Eye (tissue), 1 donor: ENCODE measurements at regions not wholly inside any gene's neighbourhood (a gene's known extent, or its start where the extent isn't known, plus 50 kb on each side); places are given as distances from the start of the nearest gene placed in this dataset.
"Not testable (repeated sequence)": the region's sequence is repeated elsewhere in the genome, so short reads cannot be mapped to it uniquely, and the experiment has no call there.

Source experiments
- DNase-seq: peaks from one replicate; pipeline ENCODE4 v3.0.0-alpha.2; 2015

DNA sequence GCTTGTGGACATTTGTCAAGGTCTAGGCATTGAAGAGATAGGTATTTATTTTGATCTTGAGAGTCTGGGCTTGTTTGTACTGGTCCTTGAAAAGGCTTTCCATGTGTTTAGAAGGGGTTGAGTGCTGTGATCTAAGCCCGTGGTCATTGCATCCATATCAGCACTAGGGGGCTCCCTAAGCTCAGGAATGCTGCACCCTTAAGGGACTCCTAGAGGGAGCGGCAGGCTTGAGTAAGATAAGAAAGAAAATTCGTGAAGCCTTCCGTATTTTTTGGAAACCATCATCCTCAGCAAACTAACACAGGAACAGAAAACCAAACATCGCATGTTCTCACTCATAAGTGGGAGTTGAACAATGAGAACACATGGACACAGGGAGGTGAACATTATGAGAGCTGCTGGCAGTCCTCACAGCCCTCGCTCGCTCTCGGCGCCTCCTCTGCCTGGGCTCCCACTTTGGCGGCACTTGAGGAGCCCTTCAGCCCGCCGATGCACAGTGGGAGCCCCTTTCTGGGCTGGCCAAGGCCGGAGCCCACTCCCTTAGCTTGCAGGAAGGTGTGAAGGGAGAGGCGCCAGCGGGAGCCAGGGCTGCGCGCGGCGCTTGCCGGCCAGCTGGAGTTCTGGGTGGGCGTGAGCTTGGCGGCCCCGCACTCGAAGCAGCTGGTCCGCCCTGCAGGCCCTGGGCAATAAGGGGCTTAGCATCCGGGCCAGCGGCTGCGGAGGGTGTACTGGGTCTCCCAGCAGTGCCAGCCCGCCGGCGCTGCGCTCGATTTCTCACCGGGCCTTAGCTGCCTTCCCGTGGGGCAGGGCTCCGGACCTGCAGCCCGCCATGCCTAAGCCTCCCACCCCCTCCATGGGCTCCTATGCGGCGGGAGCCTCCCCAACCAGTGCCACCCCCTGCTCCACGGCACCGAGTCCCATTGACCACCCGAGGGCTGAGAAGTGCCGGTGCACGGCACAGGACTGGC is 201.2 kb upstream of the PCDH18 start:
- DNase-seq = not testable (repeated sequence)

DNA sequence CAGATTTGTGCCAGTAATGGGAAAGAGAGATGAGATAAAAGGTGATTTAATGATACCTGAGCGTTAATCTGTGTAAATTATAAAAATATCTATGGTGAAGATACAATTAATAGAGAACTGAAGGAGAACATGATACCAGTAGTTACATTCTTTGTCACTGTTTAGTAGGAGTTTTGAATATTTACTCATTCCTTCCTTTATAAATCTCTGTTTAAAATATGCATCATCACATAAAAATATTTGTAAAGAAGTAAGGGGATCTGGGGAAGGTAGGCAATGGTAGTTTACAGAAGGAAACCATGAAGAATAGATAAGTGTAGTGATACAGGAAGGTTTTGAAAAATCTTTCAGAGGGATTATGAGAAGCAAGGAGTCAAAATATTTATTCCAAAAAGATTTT is 190.6 kb upstream of the PCDH18 start:
- no peak for DNase-seq

DNA sequence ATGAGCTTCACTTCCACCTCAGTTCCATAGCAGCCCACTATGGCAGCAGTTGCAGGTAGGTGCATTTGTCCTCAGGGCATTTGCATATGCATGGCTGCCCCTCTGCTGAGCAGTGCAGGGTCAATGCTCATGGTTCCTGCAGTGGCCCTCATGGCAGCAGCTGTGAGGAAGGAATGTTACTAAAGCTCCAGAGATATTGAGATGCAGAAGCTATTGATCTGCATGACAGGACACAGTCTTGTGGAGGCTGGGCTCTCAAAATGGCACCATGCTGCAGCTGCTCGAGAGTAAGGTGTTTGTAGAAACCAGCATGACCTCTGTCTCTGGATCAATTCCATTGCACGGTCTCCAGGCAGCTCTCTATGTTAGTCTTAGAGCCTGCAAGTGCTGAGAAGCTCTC is 179.2 kb upstream of the PCDH18 start:
- no peak for DNase-seq

DNA sequence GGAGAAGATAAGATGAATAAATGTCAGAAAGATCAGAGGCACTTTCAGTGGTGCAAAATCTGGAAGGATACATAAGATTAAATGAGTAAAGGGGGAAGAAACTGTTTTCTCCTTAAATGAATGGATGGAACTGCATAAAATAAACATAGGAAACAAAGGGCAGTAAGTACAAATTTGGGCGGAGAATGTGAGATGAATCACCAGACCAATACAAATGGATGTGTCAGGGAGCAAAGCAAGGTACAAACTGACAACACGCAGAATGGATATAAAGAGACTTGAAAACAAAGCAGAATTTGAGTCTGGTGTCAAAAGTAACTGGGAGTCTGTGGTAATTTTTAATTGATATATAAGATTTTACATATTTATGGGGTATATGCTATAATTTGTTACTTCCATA is 175.3 kb upstream of the PCDH18 start:
- no peak for DNase-seq

DNA sequence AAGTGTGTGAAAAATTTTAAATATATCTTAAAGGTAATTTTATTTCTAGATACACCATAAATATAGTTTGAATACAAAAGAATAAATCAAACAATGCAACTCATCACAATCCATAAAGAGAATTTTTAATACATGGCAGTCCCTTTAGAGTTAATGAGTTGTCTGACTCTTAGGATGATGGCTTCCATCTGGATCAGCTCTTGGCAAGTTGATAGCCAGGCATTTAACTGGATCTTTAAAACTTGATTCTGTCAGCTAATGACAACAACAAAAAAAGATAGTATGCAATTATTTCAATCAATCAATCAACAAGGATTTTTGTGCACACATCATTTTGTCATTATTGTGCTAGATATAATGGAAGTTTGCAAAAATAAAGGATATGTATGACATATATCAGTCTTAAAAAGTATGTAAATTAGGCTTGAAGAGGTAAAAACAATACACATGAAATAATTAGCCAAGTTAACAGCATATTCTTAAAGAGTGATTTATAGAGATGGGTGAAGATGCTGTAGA is 174.9 kb upstream of the PCDH18 start:
- DNase-seq = no peak

DNA sequence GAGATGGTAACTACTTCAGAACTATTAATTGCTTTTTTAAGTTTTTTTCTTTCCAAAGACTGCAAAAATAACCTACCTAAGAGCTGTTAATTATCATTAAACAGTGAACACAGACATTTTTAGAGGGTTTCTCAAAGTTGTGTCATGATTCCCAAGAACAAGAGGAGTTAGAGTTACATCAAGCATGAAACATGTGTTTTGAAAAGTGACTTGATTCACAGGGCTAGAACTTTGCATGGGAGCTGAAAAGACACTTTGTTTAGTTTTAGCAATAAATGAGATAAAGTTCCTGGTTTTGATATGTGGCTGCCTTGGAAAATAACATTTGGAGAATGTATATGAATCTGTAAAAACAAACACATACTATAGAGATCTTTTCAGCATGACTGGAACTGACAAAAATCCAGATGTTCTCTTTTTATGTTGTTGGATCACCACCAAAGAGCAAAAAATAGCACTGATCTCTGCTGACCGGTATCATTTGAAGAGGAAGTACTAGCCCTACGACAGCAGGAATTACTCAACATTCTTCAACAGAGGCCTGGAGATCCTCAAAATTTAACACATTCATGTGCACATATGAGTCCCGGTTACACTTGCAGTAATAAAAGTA is 173.0 kb upstream of the PCDH18 start:
- DNase-seq = peak; percentile 68

DNA sequence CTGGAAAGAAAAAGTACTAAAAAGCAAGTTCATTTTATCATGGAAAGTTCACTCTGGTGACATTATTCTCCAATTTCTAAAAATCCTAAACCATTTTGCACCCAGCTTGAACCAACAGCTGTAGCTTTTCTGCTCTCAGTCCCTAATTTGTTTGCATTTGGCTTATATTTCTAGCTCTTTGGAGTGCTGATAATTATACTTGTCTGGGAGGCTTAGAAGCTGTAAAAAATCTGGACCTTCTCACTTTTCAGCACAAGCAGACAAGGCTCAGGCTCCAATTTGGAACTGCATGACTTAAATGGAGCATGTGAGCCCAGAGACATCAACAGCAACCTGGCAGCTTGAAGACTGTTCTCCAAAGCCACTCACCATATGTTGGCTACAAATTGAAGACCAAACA is 170.9 kb upstream of the PCDH18 start:
- no peak for DNase-seq

DNA sequence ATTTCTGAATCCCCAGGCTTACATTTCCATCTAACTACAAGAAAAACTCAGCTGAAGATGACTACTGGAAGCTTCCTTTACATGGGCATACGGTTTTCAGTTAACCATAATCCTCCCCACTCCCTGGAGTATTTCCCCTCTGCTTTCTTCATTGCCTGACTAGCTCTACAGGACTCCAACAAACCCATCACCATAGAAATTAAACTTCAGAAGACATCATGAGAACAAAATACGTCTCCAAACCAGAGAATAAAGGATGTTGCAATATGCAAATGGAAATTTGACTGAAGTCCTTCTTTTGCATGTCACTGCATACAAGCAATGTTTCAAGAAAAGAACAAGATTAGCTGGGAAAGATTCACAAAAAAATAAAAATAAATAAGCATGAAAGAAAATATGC is 170.2 kb upstream of the PCDH18 start:
- DNase-seq = no peak

DNA sequence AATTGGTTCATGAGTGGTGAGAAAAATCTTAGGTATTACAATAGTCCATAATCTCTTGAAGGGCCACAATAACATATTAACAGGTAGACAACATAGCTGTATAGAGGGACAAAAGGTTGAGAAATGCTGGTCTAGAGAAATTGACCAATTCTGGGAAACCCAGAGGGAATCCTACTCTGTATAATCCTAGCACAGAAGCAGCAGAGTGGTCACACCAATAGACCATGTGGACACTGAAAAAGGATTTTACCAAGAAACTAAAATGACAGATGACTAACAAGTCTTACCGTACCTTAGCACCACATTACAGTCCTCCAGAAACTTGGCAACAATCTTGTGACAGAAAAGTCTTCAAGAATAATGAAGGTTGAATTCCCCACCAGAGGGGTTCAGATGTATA is 169.1 kb upstream of the PCDH18 start:
- DNase-seq = no peak

DNA sequence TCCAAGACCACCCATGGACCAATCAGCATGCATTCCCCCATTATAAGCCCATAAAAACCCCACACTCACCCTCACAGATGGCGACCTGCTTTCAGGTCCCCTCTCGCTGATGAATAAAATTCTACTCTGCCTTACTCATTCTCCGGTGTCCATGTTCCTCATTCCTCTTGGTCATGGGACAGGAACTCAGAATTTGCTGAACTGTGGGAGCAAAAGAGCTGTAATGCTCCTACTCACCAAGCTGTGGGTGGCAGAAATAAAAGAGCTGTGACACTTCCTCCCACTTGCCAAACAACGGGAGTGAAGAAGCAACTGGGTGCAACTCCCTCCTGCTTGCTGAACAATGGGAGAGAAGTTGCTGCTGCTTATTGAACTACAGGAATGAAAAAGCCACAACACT is 168.5 kb upstream of the PCDH18 start:
- DNase-seq = no peak

DNA sequence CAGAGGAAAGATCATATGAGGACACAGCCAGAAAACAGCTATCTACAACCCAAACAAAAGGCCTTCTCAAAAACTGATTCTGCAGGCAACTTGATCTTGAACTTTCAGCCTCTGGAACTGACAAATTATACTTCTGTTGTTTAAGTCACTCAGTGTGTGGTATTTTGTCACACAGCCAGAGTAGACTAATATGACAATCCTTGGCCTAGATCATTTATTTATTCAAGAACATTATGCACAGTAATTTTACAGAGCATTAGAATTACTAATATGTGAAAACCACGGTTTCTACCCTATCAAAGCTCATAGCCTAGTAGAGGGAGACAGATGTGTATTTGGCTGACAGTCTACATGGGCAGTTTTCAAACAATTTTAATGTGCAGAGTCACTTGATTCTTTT is 167.8 kb upstream of the PCDH18 start:
- peak; percentile 45 for DNase-seq

DNA sequence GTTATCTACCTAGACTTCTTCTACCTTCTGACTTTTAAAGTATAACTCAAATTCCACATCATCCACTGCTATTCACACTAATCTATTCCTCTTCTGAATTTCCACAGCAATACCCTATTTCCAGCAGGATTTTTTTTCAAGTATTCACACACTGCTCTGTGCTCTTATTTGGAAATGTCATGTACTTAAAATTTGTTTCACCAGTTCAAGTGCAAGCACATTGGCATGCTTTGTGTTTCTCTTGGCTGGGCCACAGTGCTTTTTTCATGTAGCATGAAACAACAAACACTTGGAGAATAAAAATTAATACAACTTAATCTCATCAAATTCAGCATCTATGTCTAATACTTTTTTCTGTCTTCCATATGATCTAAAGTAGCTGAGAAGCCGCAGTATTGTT is 161.8 kb upstream of the PCDH18 start:
- DNase-seq = peak; percentile 51

DNA sequence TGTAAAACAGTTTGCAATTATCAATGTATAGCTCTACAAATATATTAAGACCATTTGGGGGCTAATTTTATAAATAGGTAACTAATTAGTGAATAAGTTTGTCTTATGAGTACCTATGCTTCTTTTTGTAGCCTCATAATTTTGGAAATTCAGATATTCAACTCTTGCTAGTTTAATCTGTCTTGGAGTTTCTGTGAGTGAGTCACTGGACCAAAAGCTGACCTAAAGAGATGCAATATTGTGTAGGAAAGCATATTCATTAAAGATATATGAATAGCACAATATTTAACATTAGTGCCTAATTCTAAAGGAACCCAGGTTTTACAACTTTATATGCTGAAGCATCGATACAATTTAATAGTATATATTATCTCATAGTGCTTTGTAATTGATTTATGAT is 161.3 kb upstream of the PCDH18 start:
- no peak for DNase-seq

DNA sequence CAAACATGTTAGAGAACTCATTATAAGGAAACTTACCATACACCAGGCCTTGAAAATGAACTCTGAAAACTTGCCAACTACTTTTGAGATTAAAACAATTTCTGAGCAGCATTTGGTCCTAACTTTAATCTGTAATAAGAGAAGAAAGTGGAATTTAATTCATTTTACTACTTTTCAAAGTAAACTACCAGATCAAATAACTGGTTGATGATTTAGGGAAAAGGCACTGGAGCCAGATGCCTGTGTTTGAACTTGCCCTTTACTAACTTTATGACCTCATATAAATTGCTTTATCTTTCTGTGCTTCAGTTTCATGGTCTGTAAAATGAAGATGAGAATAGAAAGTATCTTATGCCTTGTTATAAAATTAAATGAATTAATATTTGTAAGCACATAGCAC is 159.9 kb upstream of the PCDH18 start:
- DNase-seq = no peak

DNA sequence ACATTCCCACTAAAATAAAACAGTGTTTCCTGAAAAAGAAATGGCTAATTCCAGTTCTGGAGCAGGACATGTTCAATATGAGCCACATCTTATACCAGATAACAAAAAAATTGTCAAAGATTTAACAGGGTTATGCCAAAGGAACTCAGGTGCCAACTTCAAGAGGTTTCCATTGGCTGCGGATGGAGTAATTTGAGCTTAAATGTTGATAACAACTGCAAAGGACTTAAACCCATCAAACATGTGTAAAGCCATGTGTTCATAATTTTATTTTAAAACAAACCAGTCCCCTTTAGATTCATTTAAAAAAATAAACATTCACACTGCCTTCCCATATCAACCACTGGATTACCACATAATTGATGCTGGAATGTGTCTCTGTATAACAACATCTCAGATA is 156.4 kb upstream of the PCDH18 start:
- no peak for DNase-seq

DNA sequence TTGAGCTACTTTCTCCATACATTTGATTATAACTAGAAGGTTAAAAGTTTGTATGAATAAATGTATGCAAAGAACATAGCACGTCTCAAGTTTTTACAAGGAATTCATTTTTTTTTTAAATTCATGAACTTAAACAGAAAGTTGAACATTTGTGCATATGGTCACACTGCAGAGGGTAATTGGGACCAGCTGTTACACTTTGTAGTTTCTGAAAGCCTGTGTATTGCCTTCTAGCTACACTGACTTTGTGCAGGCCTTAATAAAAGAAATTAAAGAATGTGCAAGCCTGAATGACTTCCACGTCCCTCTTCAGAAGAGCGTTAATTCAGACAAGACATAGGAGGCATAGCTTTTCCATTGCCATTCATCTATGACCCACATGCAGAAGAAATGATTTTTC is 153.1 kb upstream of the PCDH18 start:
- peak; percentile 81 for DNase-seq

DNA sequence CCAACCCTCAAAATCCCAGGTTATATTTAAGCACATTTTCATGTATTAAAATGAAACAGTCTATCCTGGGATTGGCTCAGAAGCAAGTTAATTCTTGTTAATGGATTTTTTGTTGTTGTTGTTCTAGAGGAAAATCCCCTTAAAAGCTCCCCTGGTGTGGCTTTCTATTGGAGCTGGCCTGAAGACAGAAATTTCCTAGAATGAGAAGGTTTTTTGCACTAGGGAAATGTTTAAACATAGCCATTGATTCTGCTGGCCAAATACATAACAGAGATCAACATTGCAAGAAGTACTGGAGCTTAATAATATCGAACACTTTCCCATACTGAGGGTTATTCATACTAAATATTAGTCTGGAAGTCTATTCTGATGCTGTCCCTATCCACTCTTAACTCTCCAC is 148.8 kb upstream of the PCDH18 start:
- DNase-seq = no peak

DNA sequence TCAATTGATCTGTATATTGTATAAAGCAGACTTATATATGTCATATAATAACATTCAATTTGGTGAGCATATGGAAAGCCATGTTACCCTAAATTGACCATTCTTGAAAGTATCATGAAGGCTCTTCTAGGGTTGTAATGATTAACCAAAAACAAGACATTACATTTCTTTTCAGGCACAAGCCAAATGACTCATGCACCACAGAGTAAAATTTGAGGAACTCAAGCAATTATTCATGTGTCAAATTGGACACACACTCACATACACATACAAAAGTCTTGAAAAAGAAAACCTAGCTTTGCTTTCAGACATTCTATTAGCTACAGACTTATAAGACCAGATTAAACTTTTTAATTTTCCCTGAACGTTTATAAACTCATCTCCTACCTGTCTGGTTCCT is 146.5 kb upstream of the PCDH18 start:
- DNase-seq = no peak

DNA sequence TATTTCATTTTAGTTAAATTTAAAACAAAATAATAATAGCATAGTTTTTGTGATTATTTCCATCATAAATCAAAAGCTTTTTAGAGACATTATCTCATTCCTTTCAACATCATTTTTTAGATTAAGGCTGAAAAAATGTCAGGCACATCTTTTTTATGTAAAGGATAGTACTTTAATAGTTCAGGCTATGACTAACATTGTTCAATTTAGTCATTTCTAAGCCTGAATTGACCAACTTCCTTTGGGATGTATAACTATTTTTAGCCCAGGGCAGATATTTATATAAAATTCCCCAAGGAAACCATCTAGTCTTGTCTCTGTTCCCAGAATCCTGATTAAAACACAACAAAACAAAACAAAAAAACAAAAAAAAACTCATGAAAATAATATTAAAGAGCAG is 145.6 kb upstream of the PCDH18 start:
- DNase-seq = no peak

DNA sequence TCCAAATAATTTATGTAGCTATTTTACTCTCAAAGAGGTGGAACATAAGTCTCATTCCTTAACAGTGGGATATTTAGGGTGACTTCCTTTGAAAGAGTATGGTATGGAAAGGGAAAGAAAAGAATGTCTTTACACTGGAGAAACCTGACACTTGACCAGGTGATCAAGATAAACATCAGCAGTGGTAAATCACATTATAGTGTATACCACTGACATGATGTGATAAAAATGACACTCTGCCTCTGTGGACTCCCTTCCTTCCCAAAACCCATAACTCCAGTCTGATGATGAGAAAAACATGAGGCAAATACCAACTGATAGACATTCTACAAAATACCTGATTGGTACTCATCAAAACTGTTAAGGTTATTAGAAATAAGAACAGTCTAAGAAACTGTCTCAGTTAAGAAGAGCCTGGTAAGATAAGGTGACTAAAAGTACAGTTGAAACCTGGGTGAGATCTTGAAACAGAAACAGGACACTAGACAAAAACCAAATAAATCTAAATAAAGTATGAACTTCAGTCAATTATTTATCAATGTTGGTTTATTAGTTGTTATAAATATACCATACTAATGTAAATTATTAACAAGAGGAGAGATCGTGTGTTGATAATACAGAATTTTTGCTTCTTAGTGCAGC is 144.2 kb upstream of the PCDH18 start:
- DNase-seq = no peak

DNA sequence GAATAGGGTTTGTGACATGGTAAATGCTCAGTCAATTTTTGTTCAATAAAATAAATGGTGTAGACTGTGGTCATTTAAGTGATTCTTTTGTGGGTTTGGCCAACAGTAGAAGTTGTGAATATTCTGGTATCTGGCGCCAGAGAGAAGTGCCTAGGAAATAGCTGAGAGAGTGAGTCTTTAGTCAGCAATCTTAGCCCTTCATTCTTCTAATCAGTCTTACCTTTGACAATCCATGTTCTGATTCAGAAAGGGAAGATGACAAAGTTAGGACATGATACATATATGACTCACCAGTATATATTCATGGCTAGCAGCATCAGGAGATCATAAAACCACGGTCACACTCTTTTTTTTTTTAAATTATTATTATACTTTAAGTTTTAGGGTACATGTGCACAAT is 141.8 kb upstream of the PCDH18 start:
- DNase-seq = no peak

DNA sequence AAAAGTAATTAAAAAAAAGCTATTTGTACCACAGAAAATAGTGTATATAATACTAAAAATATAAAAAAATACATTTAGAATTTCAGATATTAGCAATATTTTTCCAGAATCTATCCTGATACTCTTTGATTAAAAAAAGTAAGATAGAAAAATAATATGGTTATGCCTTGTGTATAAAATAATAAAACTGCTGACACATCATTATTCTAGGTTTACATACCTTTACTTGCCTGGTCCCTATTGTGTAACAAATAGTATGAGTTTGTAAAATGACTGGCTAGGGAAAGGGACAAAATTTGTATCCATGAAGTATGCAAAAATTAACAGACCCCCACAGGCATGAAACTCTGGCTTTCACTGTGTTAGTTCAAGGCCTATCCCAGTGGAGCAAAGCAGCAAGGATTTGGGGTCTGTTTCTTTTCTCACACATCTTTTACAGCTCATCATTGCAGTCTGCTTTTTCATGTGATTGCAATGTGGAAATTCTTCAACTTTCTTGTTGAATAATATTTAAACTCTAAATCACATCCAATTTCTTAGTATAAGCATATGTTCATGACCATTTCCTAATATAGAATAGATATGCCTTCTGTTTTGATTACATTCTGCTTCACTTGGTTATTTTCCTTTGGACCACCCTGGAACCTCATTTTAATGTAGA is 136.7 kb upstream of the PCDH18 start:
- DNase-seq = no peak

DNA sequence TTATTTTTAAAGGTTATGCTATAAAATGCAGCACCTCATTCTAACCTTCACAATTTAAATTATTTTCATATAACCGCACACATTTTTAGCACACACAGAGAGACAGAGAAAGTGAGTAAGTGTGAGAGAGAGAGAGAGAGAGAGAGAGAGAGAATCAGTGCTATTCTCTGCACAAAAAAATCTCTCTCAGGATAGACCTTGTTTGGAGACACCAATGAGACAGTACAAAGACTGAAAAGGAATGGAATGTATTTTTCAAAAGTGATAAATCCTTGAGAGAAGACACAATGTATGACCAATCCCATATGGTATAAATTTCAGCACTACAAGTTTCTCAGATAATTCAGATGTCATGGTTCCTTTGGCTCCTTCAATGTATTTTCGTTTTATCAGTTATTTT is 132.1 kb upstream of the PCDH18 start:
- DNase-seq = no peak
